CD8-positive, alpha-beta memory T cell (primary cell): ENCODE measurements at regions not wholly inside any gene's neighbourhood (a gene's known extent, or its start where the extent isn't known, plus 50 kb on each side); places are given as distances from the start of the nearest gene placed in this dataset.

Source experiments
- CTCF ChIA-PET: fragments of 350-600 bp; sonication (Branson Sonifier 250); formaldehyde crosslinking; loops from one replicate; lab custom pipeline; 2021; ENCODE audit warnings: antibody characterized with exemption; lab: Charles Lee
- POLR2A ChIA-PET: fragments of 350-600 bp; sonication (Branson Sonifier 250); formaldehyde crosslinking; loops from one replicate; lab custom pipeline; 2021; ENCODE audit warnings: antibody characterized with exemption; lab: Charles Lee
- DNase-seq, 5 donors: peaks; one replicate each; pipeline versions ENCODE4 v3.0.0 to v3.0.0-alpha.2; 2020 to 2022; ENCODE audit warnings: mixed read lengths in 1 of 5
- H3K27ac ChIP-seq: one replicate; pipeline ENCODE4 v1.7.0; 2013; ENCODE audit warnings: low read depth, mild to moderate bottlenecking, low read length, moderate library complexity
- H3K27me3 ChIP-seq: 2 replicates; pipeline ENCODE4 v1.7.0; 2013; ENCODE audit warnings: low read length, mild to moderate bottlenecking; ENCODE audit not compliant: insufficient read depth, poor library complexity, severe bottlenecking
- H3K36me3 ChIP-seq: 2 replicates; pipeline ENCODE4 v1.7.0; 2013; ENCODE audit warnings: mild to moderate bottlenecking, low read length, moderate library complexity; ENCODE audit not compliant: insufficient read depth
- H3K4me1 ChIP-seq: 2 replicates; pipeline ENCODE4 v1.7.0; 2013; ENCODE audit warnings: mild to moderate bottlenecking, low read length, moderate library complexity; ENCODE audit not compliant: insufficient read depth
- H3K4me3 ChIP-seq: 2 replicates; pipeline ENCODE4 v1.7.0; 2013; ENCODE audit warnings: mild to moderate bottlenecking, low read length
- H3K9me3 ChIP-seq: 2 replicates; pipeline ENCODE4 v1.7.0; 2013; ENCODE audit warnings: mild to moderate bottlenecking, low read length
- H3K27ac Mint-ChIP-seq, 8 donors: one replicate each; pipeline ENCODE4 v1.8.0; 2020 to 2021; ENCODE audit warnings: mixed read lengths in 8 of 8, mild to moderate bottlenecking in 6 of 8, inconsistent platforms in 3 of 8, moderate library complexity in 3 of 8
- H3K27me3 Mint-ChIP-seq, 2 donors: one replicate each; pipeline ENCODE4 v1.8.0; 2020 to 2021; ENCODE audit warnings: mixed read lengths in 2 of 2, mild to moderate bottlenecking in 1 of 2, moderate library complexity in 1 of 2
- H3K36me3 Mint-ChIP-seq, 3 donors: one replicate each; pipeline ENCODE4 v1.8.0; 2020 to 2021; ENCODE audit warnings: mixed read lengths in 3 of 3, inconsistent platforms in 1 of 3, mild to moderate bottlenecking in 1 of 3
- H3K4me1 Mint-ChIP-seq, 3 donors: one replicate each; pipeline ENCODE4 v1.8.0; 2020 to 2021; ENCODE audit warnings: mixed read lengths in 3 of 3, inconsistent platforms in 1 of 3, mild to moderate bottlenecking in 1 of 3
- H3K4me3 Mint-ChIP-seq, 7 donors: one replicate each; pipeline ENCODE4 v1.8.0; 2020 to 2021; ENCODE audit warnings: mixed read lengths in 7 of 7, mild to moderate bottlenecking in 6 of 7, moderate library complexity in 4 of 7, inconsistent platforms in 2 of 7
- H3K9me3 Mint-ChIP-seq, 5 donors: one replicate each; pipeline ENCODE4 v1.8.0; 2020 to 2022; ENCODE audit warnings: mixed read lengths in 5 of 5, mild to moderate bottlenecking in 3 of 5, moderate library complexity in 2 of 5, inconsistent platforms in 1 of 5

GRCh38 chr12:131499160-131499863 lies 211.6 kb upstream of the SFSWAP start:
- Mint-ChIP-seq H3K4me3 (no peak overlapping the region), H3K36me3 (no peaks in the 10 kb centered on the region), H3K4me1 (no peaks in the 10 kb centered on the region), H3K9me3 (no peaks in the 10 kb centered on the region), H3K27ac (peak overlapping the region in 1 of 8 donors; percentile 35), H3K27me3 (peaks cover 2 to 14% of the 10 kb centered on the region in 2 donors)
- Histone ChIP-seq H3K27me3 (no peaks in the 10 kb centered on the region), H3K4me3 (no peak overlapping the region), H3K36me3 (no peaks in the 10 kb centered on the region), H3K27ac (no peak overlapping the region), H3K4me1 (no peaks in the 10 kb centered on the region), H3K9me3 (no peaks in the 10 kb centered on the region)
- POLR2A ChIA-PET, result no interaction called here
- DNase-seq, result no peak
- CTCF ChIA-PET, result no interaction called here

GRCh38 chr12:131499864-131500190 lies 211.1 kb upstream of the SFSWAP start:
- Mint-ChIP-seq H3K27ac (no peak overlapping the region), H3K4me1 (no peaks in the 10 kb centered on the region), H3K9me3 (no peaks in the 10 kb centered on the region), H3K4me3 (no peak overlapping the region), H3K27me3 (peaks cover 2 to 11% of the 10 kb centered on the region in 2 donors), H3K36me3 (no peaks in the 10 kb centered on the region)
- no peaks in the 10 kb centered on the region for H3K36me3 ChIP-seq
- H3K4me1 ChIP-seq, result no peaks in the 10 kb centered on the region
- POLR2A ChIA-PET, result no interaction called here
- no peaks in the 10 kb centered on the region for H3K9me3 ChIP-seq
- CTCF ChIA-PET, result no interaction called here
- H3K27me3 ChIP-seq, result no peaks in the 10 kb centered on the region
- H3K4me3 ChIP-seq, result no peak overlapping the region
- no peak for DNase-seq
- no peak overlapping the region for H3K27ac ChIP-seq

- CTCF ChIA-PET, result no interaction called here
- H3K4me3 Mint-ChIP-seq, result no peak overlapping the region
- H3K4me1 ChIP-seq, result no peaks in the 10 kb centered on the region
Observed at GRCh38 chr12:131500564-131500963, 210.3 kb upstream of the SFSWAP start.

DNA sequence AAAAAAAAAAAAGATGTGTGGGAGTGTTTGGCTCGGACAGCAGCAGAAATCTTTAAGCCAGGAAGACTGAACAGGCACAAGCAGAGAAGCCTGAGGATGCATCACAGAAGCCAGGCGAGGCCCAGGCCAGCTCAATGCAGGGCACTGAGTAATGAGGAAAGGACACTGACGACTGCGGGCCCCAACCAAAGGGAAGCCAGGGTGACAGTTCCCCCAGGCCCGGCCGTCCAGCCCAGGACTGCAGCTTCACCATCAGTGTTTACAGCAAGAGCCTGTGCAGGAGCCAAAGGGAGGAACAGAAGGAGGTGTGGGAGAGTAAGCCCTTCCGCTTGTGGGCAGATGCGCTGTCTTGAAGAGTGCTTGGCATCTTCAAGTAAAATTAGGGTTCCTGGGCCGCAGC lies 205.3 kb upstream of the SFSWAP start:
- peaks cover 0 to 7% (median under 1%) of the 10 kb centered on the region in 3 donors for H3K4me1 Mint-ChIP-seq
- no peak overlapping the region for H3K27ac ChIP-seq
- H3K9me3 Mint-ChIP-seq, result no peaks in the 10 kb centered on the region
- H3K4me3 ChIP-seq, result no peak overlapping the region
- no peak overlapping the region for H3K27ac Mint-ChIP-seq
- H3K27me3 Mint-ChIP-seq, result peaks cover 6 to 7% of the 10 kb centered on the region in 2 donors
- no peak for DNase-seq
- POLR2A ChIA-PET, result no interaction called here
- no peaks in the 10 kb centered on the region for H3K36me3 ChIP-seq
- CTCF ChIA-PET, result no interaction called here
- H3K36me3 Mint-ChIP-seq, result no peaks in the 10 kb centered on the region
- H3K4me3 Mint-ChIP-seq, result no peak overlapping the region
- peaks cover 1% of the 10 kb centered on the region for H3K4me1 ChIP-seq
- H3K27me3 ChIP-seq, result no peaks in the 10 kb centered on the region
- no peaks in the 10 kb centered on the region for H3K9me3 ChIP-seq

More at GRCh38 chr12:131500564-131500963, 210.3 kb upstream of the SFSWAP start:
- no peak for DNase-seq
- Mint-ChIP-seq H3K4me1 (no peaks in the 10 kb centered on the region), H3K9me3 (no peaks in the 10 kb centered on the region), H3K27me3 (peaks cover 2 to 11% of the 10 kb centered on the region in 2 donors), H3K36me3 (no peaks in the 10 kb centered on the region), H3K27ac (peak overlapping the region in 1 of 8 donors; percentile 2)
- no peaks in the 10 kb centered on the region for H3K27me3 ChIP-seq
- no peak overlapping the region for H3K4me3 ChIP-seq
- H3K36me3 ChIP-seq, result no peaks in the 10 kb centered on the region
- H3K27ac ChIP-seq, result no peak overlapping the region
- no peaks in the 10 kb centered on the region for H3K9me3 ChIP-seq
- POLR2A ChIA-PET, result no interaction called here

GRCh38 chr12:131506426-131506825 lies 204.5 kb upstream of the SFSWAP start:
- no peak overlapping the region for H3K4me3 ChIP-seq
- peaks cover 10% of the 10 kb centered on the region for H3K4me1 ChIP-seq
- Mint-ChIP-seq H3K27me3 (peaks cover 6 to 7% of the 10 kb centered on the region in 2 donors), H3K4me1 (peaks cover 8 to 12% (median 9%) of the 10 kb centered on the region in 3 donors), H3K4me3 (peak overlapping the region in 1 of 7 donors; percentile 12), H3K36me3 (no peaks in the 10 kb centered on the region), H3K27ac (no peak overlapping the region), H3K9me3 (no peaks in the 10 kb centered on the region)
- H3K27me3 ChIP-seq, result no peaks in the 10 kb centered on the region
- POLR2A ChIA-PET, result no interaction called here
- no peaks in the 10 kb centered on the region for H3K36me3 ChIP-seq
- DNase-seq, result no peak
- CTCF ChIA-PET, result no interaction called here
- H3K9me3 ChIP-seq, result no peaks in the 10 kb centered on the region
- no peak overlapping the region for H3K27ac ChIP-seq

DNA sequence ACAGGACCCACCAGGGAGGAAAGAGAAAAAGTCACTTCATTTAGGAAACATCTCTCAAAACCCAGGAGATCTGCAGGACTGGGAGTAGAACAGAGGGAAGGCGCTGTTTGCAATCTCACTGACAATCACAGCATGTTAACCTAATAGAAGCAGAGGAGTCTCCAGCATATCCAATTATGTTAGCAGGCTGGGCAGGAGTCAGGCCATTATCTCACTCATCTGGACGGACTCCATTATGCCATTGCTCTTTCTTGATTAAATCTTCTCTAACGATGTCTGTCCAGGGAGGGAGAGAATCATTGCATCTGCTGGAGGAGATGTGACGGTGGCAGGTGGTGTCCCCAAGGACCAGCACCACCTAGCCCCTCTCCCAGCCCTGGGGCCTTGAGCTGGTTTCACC lies 203.8 kb upstream of the SFSWAP start:
- H3K27me3 Mint-ChIP-seq, result peaks cover 6 to 7% of the 10 kb centered on the region in 2 donors
- no peak for DNase-seq
- no peaks in the 10 kb centered on the region for H3K36me3 ChIP-seq
- no peaks in the 10 kb centered on the region for H3K9me3 ChIP-seq
- no peaks in the 10 kb centered on the region for H3K36me3 Mint-ChIP-seq
- no peak overlapping the region for H3K27ac ChIP-seq
- H3K4me1 ChIP-seq, result peaks cover 17% of the 10 kb centered on the region
- H3K4me3 ChIP-seq, result no peak overlapping the region
- ChIA-PET POLR2A (no interaction called here), CTCF (no interaction called here)
- no peak overlapping the region for H3K4me3 Mint-ChIP-seq
- H3K27me3 ChIP-seq, result no peaks in the 10 kb centered on the region
- H3K9me3 Mint-ChIP-seq, result no peaks in the 10 kb centered on the region
- H3K27ac Mint-ChIP-seq, result no peak overlapping the region
- H3K4me1 Mint-ChIP-seq, result peaks cover 12 to 17% (median 15%) of the 10 kb centered on the region in 3 donors

DNA sequence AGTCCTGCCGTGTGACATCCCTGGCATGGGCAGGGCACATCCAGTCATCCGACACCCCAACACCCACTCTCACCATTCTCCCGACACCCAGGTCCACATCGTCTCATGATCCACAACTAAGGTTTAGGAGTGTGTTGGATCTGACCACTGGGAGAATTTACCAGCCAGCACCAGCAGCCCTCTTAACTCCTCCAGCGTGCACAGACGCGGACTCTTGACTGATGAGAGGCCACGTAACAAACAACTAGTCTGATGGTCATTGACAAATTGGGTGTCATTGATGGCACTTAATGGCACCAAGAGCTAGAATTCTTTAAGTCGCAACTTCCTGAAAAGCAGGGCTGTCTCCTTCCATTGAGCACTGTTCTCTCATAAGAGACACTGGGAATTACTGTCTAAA lies 203.0 kb upstream of the SFSWAP start:
- no peak overlapping the region for H3K27ac ChIP-seq
- H3K27me3 ChIP-seq, result no peaks in the 10 kb centered on the region
- no peaks in the 10 kb centered on the region for H3K36me3 ChIP-seq
- CTCF ChIA-PET, result no interaction called here
- peaks cover 18 to 20% (median 19%) of the 10 kb centered on the region in 3 donors for H3K4me1 Mint-ChIP-seq
- H3K9me3 ChIP-seq, result no peaks in the 10 kb centered on the region
- H3K27ac Mint-ChIP-seq, result no peak overlapping the region
- peaks cover 7 to 9% of the 10 kb centered on the region in 2 donors for H3K27me3 Mint-ChIP-seq
- peaks cover 18% of the 10 kb centered on the region for H3K4me1 ChIP-seq
- H3K9me3 Mint-ChIP-seq, result no peaks in the 10 kb centered on the region
- H3K36me3 Mint-ChIP-seq, result no peaks in the 10 kb centered on the region
- no peak for DNase-seq
- POLR2A ChIA-PET, result no interaction called here
- H3K4me3 ChIP-seq, result no peak overlapping the region
- no peak overlapping the region for H3K4me3 Mint-ChIP-seq

DNA sequence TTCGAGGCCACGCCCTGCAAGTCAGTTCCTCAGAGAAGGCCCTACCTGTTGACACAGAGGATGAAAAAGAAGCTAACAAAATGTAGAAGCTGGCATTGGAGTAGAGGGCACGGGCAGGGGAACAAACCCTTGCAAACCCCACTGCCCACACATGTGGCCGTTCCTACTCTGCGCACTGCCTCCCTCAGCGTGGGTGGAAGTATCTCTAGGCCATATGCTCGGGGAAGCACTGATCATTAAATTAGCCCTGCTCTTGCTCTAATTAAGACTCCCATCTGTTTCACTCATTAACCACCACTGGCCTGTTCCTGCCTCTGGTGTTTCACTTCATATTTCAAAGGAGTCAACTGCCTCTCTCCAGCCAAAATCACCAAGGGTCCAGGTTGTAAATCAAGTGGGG lies 201.2 kb upstream of the SFSWAP start:
- Histone ChIP-seq H3K4me3 (no peak overlapping the region), H3K27ac (no peak overlapping the region), H3K27me3 (no peaks in the 10 kb centered on the region), H3K9me3 (no peaks in the 10 kb centered on the region), H3K36me3 (no peaks in the 10 kb centered on the region), H3K4me1 (peaks cover 18% of the 10 kb centered on the region)
- Mint-ChIP-seq H3K9me3 (peaks cover 0 to 2% (median 0%) of the 10 kb centered on the region in 5 donors), H3K27ac (peak overlapping the region in 1 of 8 donors; percentile 21), H3K4me1 (peaks cover 18 to 20% (median 19%) of the 10 kb centered on the region in 3 donors), H3K36me3 (peaks cover 0 to 8% (median 0%) of the 10 kb centered on the region in 3 donors), H3K27me3 (peaks cover 11 to 16% of the 10 kb centered on the region in 2 donors), H3K4me3 (no peak overlapping the region)
- POLR2A ChIA-PET, result no interaction called here
- CTCF ChIA-PET, result no interaction called here
- no peak for DNase-seq
